GM18868 (cell line): ENCODE measurements at regions not wholly inside any gene's neighbourhood (a gene's known extent, or its start where the extent isn't known, plus 50 kb on each side); places are given as distances from the start of the nearest gene placed in this dataset.

Experiments
- ATAC-seq: cut with Tn5 transposase; IDR thresholded peaks from one replicate; pipeline ENCODE4 v1.9.1; 2021; ENCODE audit warnings: mild to moderate bottlenecking, moderate library complexity; ENCODE audit not compliant: unreplicated experiment

DNA sequence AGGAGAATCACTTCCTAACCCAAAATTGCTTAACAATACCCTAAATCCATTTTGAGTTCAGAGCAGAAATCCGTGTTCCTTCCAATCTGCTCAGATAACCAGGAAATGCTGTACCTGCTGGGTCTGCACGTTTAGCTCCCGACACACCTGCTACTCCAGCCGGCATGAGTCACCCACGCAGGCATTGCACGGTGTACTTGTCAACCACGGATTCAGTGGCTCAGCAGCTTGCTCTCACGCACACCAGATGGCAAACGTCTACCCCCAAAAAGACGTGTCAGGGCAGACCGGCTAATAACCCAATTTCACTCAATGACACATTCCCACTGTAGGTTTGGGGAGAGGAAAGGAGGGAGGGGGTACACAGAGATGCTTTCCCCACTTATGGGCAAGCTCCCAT, 468.1 kb downstream of the SOX9 start:
- ATAC-seq: no peak

- no peak for ATAC-seq
Measured at GRCh38 chr17:72590382-72590781, 469.6 kb downstream of the SOX9 start.

- ATAC-seq: no peak
Measured at GRCh38 chr17:72590882-72591281, 470.1 kb downstream of the SOX9 start.

GRCh38 chr17:72591289-72592241, 470.7 kb downstream of the SOX9 start:
- ATAC-seq: no peak

- ATAC-seq: peak; percentile 79
Measured at GRCh38 chr17:72592242-72592966, 471.6 kb downstream of the SOX9 start.

GRCh38 chr17:72592967-72593325, 472.1 kb downstream of the SOX9 start:
- ATAC-seq: no peak

DNA sequence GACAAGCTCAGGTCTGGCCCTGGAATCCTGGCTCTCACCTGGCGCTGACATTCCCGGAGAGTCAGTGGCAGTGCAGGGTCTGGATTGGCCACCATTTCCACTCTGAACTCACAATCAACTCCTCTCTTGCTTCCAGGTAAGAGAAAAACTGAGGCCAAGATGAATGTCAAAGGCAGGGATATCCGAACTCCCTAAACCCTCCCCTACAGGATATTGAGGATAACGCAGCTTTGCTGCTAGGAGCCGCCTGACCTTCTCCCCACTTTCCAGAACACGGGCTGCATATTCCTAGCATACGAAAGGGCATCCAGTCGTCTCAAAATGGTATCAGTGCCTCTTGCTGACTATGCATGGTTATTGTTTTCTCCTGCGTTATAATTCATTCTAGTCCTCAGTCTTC, 473.4 kb downstream of the SOX9 start:
- no peak for ATAC-seq
